ENCODE measurements at regions not wholly inside any gene's neighbourhood (a gene's known extent, or its start where the extent isn't known, plus 50 kb on each side); places are given as distances from the start of the nearest gene placed in this dataset.

- DNase-seq, result no peak
Measured at GRCh38 chr15:47437491-47437890, 279.8 kb upstream of the SEMA6D start.

- no peak for DNase-seq
Measured at GRCh38 chr15:47439146-47440111, 277.9 kb upstream of the SEMA6D start.

GRCh38 chr15:47442371-47442770, 274.9 kb upstream of the SEMA6D start:
- no peak for DNase-seq

GRCh38 chr15:47443839-47444238, 273.5 kb upstream of the SEMA6D start:
- no peak for DNase-seq

GRCh38 chr15:47445723-47446392, 271.4 kb upstream of the SEMA6D start:
- DNase-seq, result no peak

GRCh38 chr15:47460795-47461573, 256.3 kb upstream of the SEMA6D start:
- no peak for DNase-seq

- DNase-seq, result no peak
Measured at GRCh38 chr15:47461652-47462141, 255.6 kb upstream of the SEMA6D start.

GRCh38 chr15:47466357-47466756, 250.9 kb upstream of the SEMA6D start:
- peak; percentile 37 for DNase-seq

- DNase-seq, result no peak
Measured at GRCh38 chr15:47470983-47471382, 246.3 kb upstream of the SEMA6D start.

- DNase-seq, result no peak
Measured at GRCh38 chr15:47473106-47473725, 244.1 kb upstream of the SEMA6D start.

- DNase-seq, result no peak
Measured at GRCh38 chr15:47473832-47474231, 243.5 kb upstream of the SEMA6D start.

GRCh38 chr15:47475336-47475735, 242.0 kb upstream of the SEMA6D start:
- DNase-seq, result no peak

GRCh38 chr15:47477341-47477740, 240.0 kb upstream of the SEMA6D start:
- no peak for DNase-seq

- DNase-seq, result no peak
Measured at GRCh38 chr15:47484059-47484458, 233.2 kb upstream of the SEMA6D start.

- no peak for DNase-seq
Measured at GRCh38 chr15:47484997-47485396, 232.3 kb upstream of the SEMA6D start.

GRCh38 chr15:47485419-47485818, 231.9 kb upstream of the SEMA6D start:
- DNase-seq, result no peak

- DNase-seq, result no peak
Measured at GRCh38 chr15:47486040-47486439, 231.3 kb upstream of the SEMA6D start.

- no peak for DNase-seq
Measured at GRCh38 chr15:47492195-47492594, 225.1 kb upstream of the SEMA6D start.

- no peak for DNase-seq
Measured at GRCh38 chr15:47493357-47494247, 223.7 kb upstream of the SEMA6D start.

GRCh38 chr15:47496343-47497185, 220.7 kb upstream of the SEMA6D start:
- no peak for DNase-seq

GRCh38 chr15:47500842-47501241, 216.5 kb upstream of the SEMA6D start:
- DNase-seq, result no peak

All from kidney glomerular epithelial cell (primary cell).